H9 (cell line): ENCODE measurements at regions not wholly inside any gene's neighbourhood (a gene's known extent, or its start where the extent isn't known, plus 50 kb on each side); places are given as distances from the start of the nearest gene placed in this dataset.

Experiments used
- DNase-seq: peaks from one replicate; pipeline ENCODE4 v3.0.0-alpha.2; 2017
- H2AFZ ChIP-seq: one replicate; pipeline ENCODE4 v1.6.1; 2013; ENCODE audit warnings: mild to moderate bottlenecking, low read length, control low read depth, moderate library complexity
- H2AK5ac ChIP-seq: 2 replicates; pipeline ENCODE4 v1.6.1; 2013; ENCODE audit warnings: low read length, control low read depth, mixed read lengths; ENCODE audit not compliant: insufficient read length
- H2BK120ac ChIP-seq: one replicate; pipeline ENCODE4 v1.6.1; 2013; ENCODE audit warnings: low read depth, mild to moderate bottlenecking, low read length, control low read depth, inconsistent platforms; ENCODE audit not compliant: poor library complexity, severe bottlenecking
- H2BK12ac ChIP-seq: 2 replicates; pipeline ENCODE4 v1.6.1; 2013; ENCODE audit warnings: low read length, control low read depth, mixed read lengths, low read depth; ENCODE audit not compliant: insufficient read length
- H2BK15ac ChIP-seq: 2 replicates; pipeline ENCODE4 v1.6.1; 2013; ENCODE audit warnings: low read depth, low read length, control low read depth
- H2BK20ac ChIP-seq: one replicate; pipeline ENCODE4 v1.6.1; 2013; ENCODE audit warnings: low read depth, mild to moderate bottlenecking, low read length, control low read depth, inconsistent platforms; ENCODE audit not compliant: poor library complexity, severe bottlenecking
- H2BK5ac ChIP-seq: 2 replicates; pipeline ENCODE4 v1.6.1; 2013; ENCODE audit warnings: low read length, control low read depth, mixed read lengths; ENCODE audit not compliant: insufficient read length
- H3K14ac ChIP-seq: 2 replicates; pipeline ENCODE4 v1.6.1; 2013; ENCODE audit warnings: low read length, control low read depth; ENCODE audit not compliant: insufficient read depth
- H3K18ac ChIP-seq: 2 replicates; pipeline ENCODE4 v1.6.1; 2013; ENCODE audit warnings: low read depth, mild to moderate bottlenecking, mixed read lengths, low read length, control low read depth; ENCODE audit not compliant: insufficient read length
- H3K23ac ChIP-seq: 2 replicates; pipeline ENCODE4 v1.6.1; 2013; ENCODE audit warnings: low read length, control low read depth, mixed read lengths, low read depth; ENCODE audit not compliant: insufficient read length
- H3K23me2 ChIP-seq: 2 replicates; pipeline ENCODE4 v1.6.1; 2013; ENCODE audit warnings: low read depth, mild to moderate bottlenecking, mixed read lengths, low read length, control low read depth; ENCODE audit not compliant: insufficient read length, poor library complexity, severe bottlenecking
- H3K27ac ChIP-seq: 2 replicates; pipeline ENCODE4 v1.5.1; 2013; ENCODE audit warnings: low read length, control low read depth, mixed read lengths, low read depth; ENCODE audit not compliant: insufficient read length
- H3K27me3 ChIP-seq: 2 replicates; pipeline ENCODE4 v1.6.1; 2013; ENCODE audit warnings: low read length, control low read depth, inconsistent platforms; ENCODE audit not compliant: insufficient read depth
- H3K4ac ChIP-seq: 2 replicates; pipeline ENCODE4 v1.6.1; 2013; ENCODE audit warnings: low read depth, mild to moderate bottlenecking, control low read depth, inconsistent platforms, low read length, moderate library complexity
- H3K4me1 ChIP-seq: 2 replicates; pipeline ENCODE4 v1.6.1; 2013; ENCODE audit warnings: low read length, control low read depth, inconsistent platforms; ENCODE audit not compliant: insufficient read depth
- H3K4me2 ChIP-seq: 2 replicates; pipeline ENCODE4 v1.6.1; 2013; ENCODE audit warnings: low read length, control low read depth, mixed read lengths; ENCODE audit not compliant: insufficient read length, insufficient read depth
- H3K56ac ChIP-seq: 2 replicates; pipeline ENCODE4 v1.6.1; 2013; ENCODE audit warnings: low read depth, mild to moderate bottlenecking, mixed read lengths, low read length, control low read depth; ENCODE audit not compliant: insufficient read length
- H3K79me1 ChIP-seq: 2 replicates; pipeline ENCODE4 v1.6.1; 2013; ENCODE audit warnings: low read depth, mild to moderate bottlenecking, moderate library complexity, low read length, control low read depth, inconsistent platforms; ENCODE audit not compliant: insufficient read depth, poor library complexity, severe bottlenecking
- H3K79me2 ChIP-seq: 2 replicates; pipeline ENCODE4 v1.6.1; 2013; ENCODE audit warnings: low read length, control low read depth, inconsistent platforms; ENCODE audit not compliant: insufficient read depth
- H3K9ac ChIP-seq: 2 replicates; pipeline ENCODE4 v1.6.1; 2013; ENCODE audit warnings: low read length, control low read depth, mixed read lengths; ENCODE audit not compliant: insufficient read length; ENCODE audit errors: extremely low read depth
- H3K9me3 ChIP-seq: one replicate; pipeline ENCODE4 v1.6.1; 2013; ENCODE audit warnings: low read depth, low read length, inconsistent platforms; ENCODE audit not compliant: control insufficient read depth
- H3T11ph ChIP-seq: one replicate; pipeline ENCODE4 v1.6.1; 2013; ENCODE audit warnings: mild to moderate bottlenecking, low read length, control low read depth, inconsistent platforms
- H4K20me1 ChIP-seq: one replicate; pipeline ENCODE4 v1.6.1; 2013; ENCODE audit not compliant: control insufficient read depth, insufficient read length, insufficient read depth
- H4K5ac ChIP-seq: 2 replicates; pipeline ENCODE4 v1.6.1; 2013; ENCODE audit warnings: low read depth, mild to moderate bottlenecking, mixed read lengths, low read length, control low read depth; ENCODE audit not compliant: insufficient read length
- H4K8ac ChIP-seq: replicated peaks from 2 replicates; pipeline ENCODE4 v1.6.1; 2013; ENCODE audit warnings: low read length, control low read depth, mixed read lengths, low read depth; ENCODE audit not compliant: insufficient read length
- H4K91ac ChIP-seq: 2 replicates; pipeline ENCODE4 v1.6.1; 2013; ENCODE audit warnings: low read depth, mild to moderate bottlenecking, moderate library complexity, mixed read lengths, low read length, control low read depth; ENCODE audit not compliant: insufficient read length
- H3K27ac Mint-ChIP-seq, 3 experiments: 2 replicates in 2 of 3; 3 replicates in 1 of 3; pipeline ENCODE4 v1.8.0; 2020 to 2021; ENCODE audit warnings: mixed read lengths in 3 of 3, mild to moderate bottlenecking in 1 of 3, moderate library complexity in 1 of 3
- H3K27me3 Mint-ChIP-seq: 2 replicates; pipeline ENCODE4 v1.8.0; 2021; ENCODE audit warnings: low read depth, mild to moderate bottlenecking, moderate library complexity, mixed read lengths
- H3K36me3 Mint-ChIP-seq, 3 experiments: 2 replicates in 2 of 3; 3 replicates in 1 of 3; pipeline ENCODE4 v1.8.0; 2020 to 2021; ENCODE audit warnings: low read depth in 3 of 3, mixed read lengths in 3 of 3; ENCODE audit not compliant: insufficient read depth in 1 of 3
- H3K4me1 Mint-ChIP-seq, 2 experiments: 2 replicates each; pipeline ENCODE4 v1.8.0; 2020; ENCODE audit warnings: mixed read lengths in 2 of 2
- H3K4me3 Mint-ChIP-seq, 2 experiments: 2 replicates in 1 of 2; 3 replicates in 1 of 2; pipeline ENCODE4 v1.8.0; 2020 to 2021; ENCODE audit warnings: mild to moderate bottlenecking in 2 of 2, mixed read lengths in 2 of 2, moderate library complexity in 1 of 2
- H3K9me3 Mint-ChIP-seq, 2 experiments: 2 replicates in 1 of 2; 3 replicates in 1 of 2; pipeline ENCODE4 v1.8.0; 2020; ENCODE audit warnings: mild to moderate bottlenecking in 2 of 2, mixed read lengths in 2 of 2, moderate library complexity in 1 of 2
- WGBS: extraction: QIAGEN DNeasy Blood & Tissue Kit; methylation state at CpG from one replicate; pipeline ENCODE4 v1.1.7; 2013; ENCODE audit warnings: missing lambda C conversion rate, low lambda C conversion rate, mixed read lengths; ENCODE audit not compliant: insufficient read length; ENCODE audit errors: extremely low coverage; 5-methylcytosine and 5-hydroxymethylcytosine counted together
- TF ChIP-seq, protein P1 (sequence below): fragments of 200-600 bp; sonication (generic); conservative IDR thresholded peaks from 3 replicates; pipeline ENCODE4 v1.8.0; 2021; ENCODE audit warnings: antibody characterized with exemption, mild to moderate bottlenecking

DNA sequence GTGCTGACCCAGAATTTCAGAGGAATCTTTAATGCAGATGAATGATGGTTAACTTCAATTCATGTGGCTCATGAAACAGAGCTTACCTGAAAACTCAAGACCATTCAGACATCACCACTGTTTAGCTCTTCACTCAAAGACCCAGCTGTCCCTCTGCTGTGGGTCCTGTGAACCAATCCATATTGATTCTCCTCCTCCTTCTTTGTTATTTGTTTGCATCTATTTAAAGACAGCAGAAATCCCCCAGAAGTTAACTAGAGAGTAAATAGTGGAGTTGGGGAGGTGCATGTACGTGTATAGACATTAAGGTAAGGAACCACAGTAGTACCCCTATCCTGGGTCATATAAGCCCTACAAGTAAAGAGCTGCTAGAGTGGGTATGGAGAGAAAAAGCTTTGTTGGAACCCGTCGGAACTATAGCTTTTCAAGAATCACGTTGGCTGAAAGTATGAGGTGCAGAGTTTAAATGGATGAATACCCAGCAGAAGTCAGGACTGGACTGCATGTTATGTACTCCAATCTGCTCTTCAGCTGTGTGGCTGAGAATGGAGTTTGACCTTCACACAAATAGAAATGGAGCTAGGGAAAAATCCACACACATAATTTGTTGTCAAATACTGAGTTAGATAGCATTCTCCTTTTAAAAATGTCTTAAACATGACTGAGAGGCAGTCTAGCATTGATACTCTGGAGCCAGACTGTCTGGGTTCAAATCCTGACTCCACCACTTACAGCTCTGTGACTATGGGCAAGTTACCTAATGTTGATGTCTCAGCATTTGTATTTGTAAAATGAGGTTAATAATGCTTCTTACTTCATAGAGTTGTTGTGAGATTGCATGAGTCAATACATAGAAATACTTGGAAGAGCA lies 81.7 kb upstream of the HK2 start:
- peaks cover 14 to 18% of the 10 kb centered on the region in 2 experiments for H3K9me3 Mint-ChIP-seq

More for the DNA sequence above, 81.7 kb upstream of the HK2 start:
- Histone ChIP-seq H3K18ac (no peak overlapping the region), H2BK5ac (no peak overlapping the region), H3K23ac (no peak overlapping the region), H2AK5ac (no peak overlapping the region), H2BK15ac (no peak overlapping the region), H3K27ac (no peak overlapping the region), H3K9ac (no peak overlapping the region), H3K79me1 (no peaks in the 10 kb centered on the region), H2BK12ac (no peak overlapping the region), H3K14ac (no peak overlapping the region), H4K8ac (no peak overlapping the region), H3K4me1 (no peaks in the 10 kb centered on the region), H4K5ac (no peak overlapping the region), H4K20me1 (no peaks in the 10 kb centered on the region), H3K4ac (no peak overlapping the region), H4K91ac (no peak overlapping the region), H3K4me2 (no peak overlapping the region), H2BK120ac (no peak overlapping the region), H3K79me2 (no peaks in the 10 kb centered on the region), H2BK20ac (no peak overlapping the region), H3K27me3 (no peaks in the 10 kb centered on the region), H2AFZ (no peak overlapping the region), H3K9me3 (no peaks in the 10 kb centered on the region), H3K56ac (no peak overlapping the region), H3T11ph (no peak overlapping the region), H3K23me2 (no peaks in the 10 kb centered on the region)
- WGBS: no CpG with 5 or more reads among the region's 4 CpGs
- DNase-seq: no peak
- Mint-ChIP-seq H3K27me3 (peaks cover 3% of the 10 kb centered on the region; the same call in 1 of the 2 replicates), H3K4me3 (no peak overlapping the region), H3K27ac (peak overlapping the region in 1 of 3 experiments; percentile 4; a peak in 1 of 7 replicates), H3K36me3 (peaks cover 5 to 17% (median 8%) of the 10 kb centered on the region in 3 experiments), H3K4me1 (no peaks in the 10 kb centered on the region; a peak in 1 of 4 replicates)
- TF ChIP-seq, protein P1, sequence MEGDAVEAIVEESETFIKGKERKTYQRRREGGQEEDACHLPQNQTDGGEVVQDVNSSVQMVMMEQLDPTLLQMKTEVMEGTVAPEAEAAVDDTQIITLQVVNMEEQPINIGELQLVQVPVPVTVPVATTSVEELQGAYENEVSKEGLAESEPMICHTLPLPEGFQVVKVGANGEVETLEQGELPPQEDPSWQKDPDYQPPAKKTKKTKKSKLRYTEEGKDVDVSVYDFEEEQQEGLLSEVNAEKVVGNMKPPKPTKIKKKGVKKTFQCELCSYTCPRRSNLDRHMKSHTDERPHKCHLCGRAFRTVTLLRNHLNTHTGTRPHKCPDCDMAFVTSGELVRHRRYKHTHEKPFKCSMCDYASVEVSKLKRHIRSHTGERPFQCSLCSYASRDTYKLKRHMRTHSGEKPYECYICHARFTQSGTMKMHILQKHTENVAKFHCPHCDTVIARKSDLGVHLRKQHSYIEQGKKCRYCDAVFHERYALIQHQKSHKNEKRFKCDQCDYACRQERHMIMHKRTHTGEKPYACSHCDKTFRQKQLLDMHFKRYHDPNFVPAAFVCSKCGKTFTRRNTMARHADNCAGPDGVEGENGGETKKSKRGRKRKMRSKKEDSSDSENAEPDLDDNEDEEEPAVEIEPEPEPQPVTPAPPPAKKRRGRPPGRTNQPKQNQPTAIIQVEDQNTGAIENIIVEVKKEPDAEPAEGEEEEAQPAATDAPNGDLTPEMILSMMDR: no peak
